Lower leg skin (tissue), 3 donors: ENCODE measurements at regions not wholly inside any gene's neighbourhood (a gene's known extent, or its start where the extent isn't known, plus 50 kb on each side); places are given as distances from the start of the nearest gene placed in this dataset.

ENCODE experiments used
- POLR2A ChIP-seq, 2 donors: fragments of 450-650 bp; IDR thresholded peaks; one replicate each; pipeline ENCODE4 v1.6.1; 2016 to 2017; ENCODE audit warnings: antibody characterized with exemption in 2 of 2, mild to moderate bottlenecking in 1 of 2, moderate library complexity in 1 of 2
- TF ChIP-seq, protein P1 (sequence below), 3 donors: fragments of 450-650 bp; IDR thresholded peaks; one replicate each; pipeline ENCODE4 v1.5.1; 2016; ENCODE audit warnings: antibody characterized with exemption in 3 of 3, mild to moderate bottlenecking in 3 of 3, moderate library complexity in 2 of 3

DNA sequence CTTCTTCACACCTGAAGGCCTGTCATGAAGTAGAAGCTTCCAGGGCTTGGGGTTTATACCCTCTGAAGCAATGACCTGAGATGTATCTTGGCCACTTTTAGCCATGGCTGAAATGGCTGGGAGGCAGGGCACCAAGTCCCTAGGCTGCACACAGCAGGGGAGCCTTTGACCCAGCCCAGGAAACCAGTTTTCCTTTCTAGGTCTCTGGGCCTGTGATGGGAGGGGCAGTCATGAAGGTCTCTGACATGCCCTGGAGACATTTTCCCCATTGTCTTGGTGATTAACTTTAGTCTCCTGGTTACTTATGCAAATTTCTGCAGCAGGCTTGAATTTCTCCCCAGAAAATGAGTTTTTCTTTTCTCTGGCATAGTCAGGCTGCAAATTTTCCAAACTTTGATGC, 511.0 kb upstream of the KLHL4 start:
- no peak for TF ChIP-seq POLR2A (IDR thresholded peaks at IDR 0.05)
- TF ChIP-seq, protein P1, sequence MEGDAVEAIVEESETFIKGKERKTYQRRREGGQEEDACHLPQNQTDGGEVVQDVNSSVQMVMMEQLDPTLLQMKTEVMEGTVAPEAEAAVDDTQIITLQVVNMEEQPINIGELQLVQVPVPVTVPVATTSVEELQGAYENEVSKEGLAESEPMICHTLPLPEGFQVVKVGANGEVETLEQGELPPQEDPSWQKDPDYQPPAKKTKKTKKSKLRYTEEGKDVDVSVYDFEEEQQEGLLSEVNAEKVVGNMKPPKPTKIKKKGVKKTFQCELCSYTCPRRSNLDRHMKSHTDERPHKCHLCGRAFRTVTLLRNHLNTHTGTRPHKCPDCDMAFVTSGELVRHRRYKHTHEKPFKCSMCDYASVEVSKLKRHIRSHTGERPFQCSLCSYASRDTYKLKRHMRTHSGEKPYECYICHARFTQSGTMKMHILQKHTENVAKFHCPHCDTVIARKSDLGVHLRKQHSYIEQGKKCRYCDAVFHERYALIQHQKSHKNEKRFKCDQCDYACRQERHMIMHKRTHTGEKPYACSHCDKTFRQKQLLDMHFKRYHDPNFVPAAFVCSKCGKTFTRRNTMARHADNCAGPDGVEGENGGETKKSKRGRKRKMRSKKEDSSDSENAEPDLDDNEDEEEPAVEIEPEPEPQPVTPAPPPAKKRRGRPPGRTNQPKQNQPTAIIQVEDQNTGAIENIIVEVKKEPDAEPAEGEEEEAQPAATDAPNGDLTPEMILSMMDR (IDR thresholded peaks at IDR 0.05), result no peak
